Left hindlimb (tissue), 1 donor: ENCODE measurements at regions not wholly inside any gene's neighbourhood (a gene's known extent, or its start where the extent isn't known, plus 50 kb on each side); places are given as distances from the start of the nearest gene placed in this dataset.
"Not testable (repeated sequence)": the region's sequence is repeated elsewhere in the genome, so short reads cannot be mapped to it uniquely, and the experiment has no call there.

Experiments
- DNase-seq: peaks from one replicate; pipeline ENCODE4 v3.0.0-alpha.2; 2018

DNA sequence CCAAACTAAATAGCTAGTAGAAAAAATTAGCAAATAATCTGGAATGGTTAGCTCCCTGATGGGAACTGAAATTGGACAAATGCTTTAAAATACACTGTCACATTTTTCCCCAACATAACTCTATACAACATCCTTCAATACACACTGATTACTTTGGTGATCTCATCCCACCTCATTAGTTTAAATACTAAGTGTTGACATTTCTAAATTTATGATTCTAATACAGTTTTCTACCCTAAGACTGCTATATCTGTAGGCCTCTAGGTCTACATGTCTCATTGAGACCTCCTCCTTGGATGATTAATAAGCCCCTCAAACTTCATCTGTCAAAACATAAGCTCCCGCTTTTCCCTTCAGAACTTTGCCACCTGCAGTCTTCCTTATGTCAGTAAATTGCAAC, 80.7 kb upstream of the SLITRK5 start:
- no peak for DNase-seq

DNA sequence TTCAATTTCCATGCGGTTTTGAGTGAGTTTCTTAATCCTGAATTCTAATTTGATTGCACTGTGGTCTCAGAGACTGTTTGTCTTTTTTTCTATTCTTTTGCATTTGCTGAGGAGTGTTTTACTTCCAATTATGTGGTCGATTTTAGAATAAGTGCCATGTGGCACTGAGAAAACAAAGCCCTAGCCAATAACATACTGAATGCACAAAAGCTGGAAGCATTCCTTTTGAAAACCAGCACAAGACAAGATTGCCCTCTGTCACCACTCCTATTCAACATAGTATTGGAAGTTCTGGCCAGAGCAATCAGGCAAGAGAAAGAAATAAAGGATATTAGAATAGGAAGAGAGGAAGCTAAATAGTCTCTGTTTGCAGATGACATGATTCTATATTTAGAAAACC, 66.7 kb upstream of the SLITRK5 start:
- not testable (repeated sequence) for DNase-seq

DNA sequence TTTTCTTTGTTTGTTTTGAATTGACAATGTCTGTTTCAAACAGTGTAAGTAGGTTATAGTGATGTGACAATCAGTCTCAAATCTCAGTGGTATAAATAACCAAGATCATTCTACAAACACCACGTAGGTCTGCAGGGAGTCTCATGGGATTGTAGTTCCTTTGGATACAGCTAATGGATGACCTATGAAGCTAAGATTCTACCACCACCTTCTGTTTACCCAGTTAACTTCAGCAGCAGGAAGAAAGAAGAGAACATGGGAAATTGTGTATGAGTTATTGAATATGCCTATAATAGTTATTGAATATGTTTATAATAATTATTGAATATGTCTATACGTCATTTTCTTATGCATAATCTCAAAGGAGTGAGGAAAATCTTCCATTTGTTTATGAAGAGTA, 63.9 kb upstream of the SLITRK5 start:
- DNase-seq = no peak

DNA sequence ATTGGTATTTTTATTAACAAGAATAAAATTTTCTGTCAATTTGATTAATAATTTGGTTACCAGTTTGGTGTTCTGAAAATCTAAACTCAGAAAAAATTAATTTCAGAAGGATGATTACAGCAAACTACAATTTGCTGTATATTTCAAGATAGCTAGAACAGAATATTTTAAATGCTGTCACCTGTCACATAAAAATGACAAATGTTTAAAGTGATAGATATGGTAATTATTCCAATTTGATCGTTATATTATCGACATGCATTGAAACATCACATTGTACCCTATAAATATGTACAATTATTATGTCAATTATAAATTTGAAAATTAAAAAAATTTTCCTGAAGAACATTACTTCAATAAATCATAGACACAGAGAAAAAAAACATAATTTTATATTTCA, 56.9 kb upstream of the SLITRK5 start:
- no peak for DNase-seq
